ENCODE measurements at regions not wholly inside any gene's neighbourhood (a gene's known extent, or its start where the extent isn't known, plus 50 kb on each side); places are given as distances from the start of the nearest gene placed in this dataset.

- TF ChIP-seq CTCF (IDR thresholded peaks at IDR 0.05; ENCODE audit: borderline replicate concordance, control extremely low read depth, extremely low read depth, insufficient read depth, missing control alignments), result no peak
- no peak for DNase-seq (ENCODE audit: low spot score)
- in situ Hi-C loops (cut with MboI; ENCODE audit: low sequenced_read_pairs, unreplicated experiment), result no loop called here
These were observed 409.2 kb upstream of the DPP6 start for GRCh38 chr7:153642989-153643388.

- in situ Hi-C loops (cut with MboI; ENCODE audit: low sequenced_read_pairs, unreplicated experiment), result no loop called here
- TF ChIP-seq CTCF (IDR thresholded peaks at IDR 0.05; ENCODE audit: borderline replicate concordance, control extremely low read depth, extremely low read depth, insufficient read depth, missing control alignments), result no peak
- DNase-seq (ENCODE audit: low spot score), result no peak
These were observed 394.9 kb upstream of the DPP6 start for GRCh38 chr7:153657182-153657800.

GRCh38 chr7:153675131-153675530 is 377.1 kb upstream of the DPP6 start:
- no peak for DNase-seq (ENCODE audit: low spot score)
- TF ChIP-seq CTCF (IDR thresholded peaks at IDR 0.05; ENCODE audit: borderline replicate concordance, control extremely low read depth, extremely low read depth, insufficient read depth, missing control alignments), result no peak
- in situ Hi-C loops (cut with MboI; ENCODE audit: low sequenced_read_pairs, unreplicated experiment), result no loop called here

- TF ChIP-seq CTCF (IDR thresholded peaks at IDR 0.05; ENCODE audit: borderline replicate concordance, control extremely low read depth, extremely low read depth, insufficient read depth, missing control alignments), result no peak
- in situ Hi-C loops (cut with MboI; ENCODE audit: low sequenced_read_pairs, unreplicated experiment), result no loop called here
- no peak for DNase-seq (ENCODE audit: low spot score)
These were observed 369.6 kb upstream of the DPP6 start for GRCh38 chr7:153682628-153683027.

- in situ Hi-C loops (cut with MboI; ENCODE audit: low sequenced_read_pairs, unreplicated experiment), result no loop called here
- no peak for TF ChIP-seq CTCF (IDR thresholded peaks at IDR 0.05; ENCODE audit: borderline replicate concordance, control extremely low read depth, extremely low read depth, insufficient read depth, missing control alignments)
- DNase-seq (ENCODE audit: low spot score), result no peak
These were observed 356.0 kb upstream of the DPP6 start for GRCh38 chr7:153696242-153696641.

- in situ Hi-C loops (cut with MboI; ENCODE audit: low sequenced_read_pairs, unreplicated experiment), result no loop called here
These were observed 354.2 kb upstream of the DPP6 start for GRCh38 chr7:153698046-153698445.

More at GRCh38 chr7:153698046-153698445, 354.2 kb upstream of the DPP6 start:
- no peak for DNase-seq (ENCODE audit: low spot score)
- no peak for TF ChIP-seq CTCF (IDR thresholded peaks at IDR 0.05; ENCODE audit: borderline replicate concordance, control extremely low read depth, extremely low read depth, insufficient read depth, missing control alignments)
